ENCODE measurements at regions not wholly inside any gene's neighbourhood (a gene's known extent, or its start where the extent isn't known, plus 50 kb on each side); places are given as distances from the start of the nearest gene placed in this dataset.

GRCh38 chr3:139280027-139280671 is 63.7 kb upstream of the MRPS22 start:
- TF ChIP-seq EZH2 (IDR thresholded peaks at IDR 0.05; ENCODE audit: borderline replicate concordance, low read length) = no peak
- TF ChIP-seq CTCF (IDR thresholded peaks at IDR 0.05; ENCODE audit: low read length) = no peak
